ENCODE measurements at regions not wholly inside any gene's neighbourhood (a gene's known extent, or its start where the extent isn't known, plus 50 kb on each side); places are given as distances from the start of the nearest gene placed in this dataset.

GRCh38 chr1:199792874-199793273 is 234.6 kb upstream of the NR5A2 start:
- no peak for DNase-seq (ENCODE audit: extremely low read depth, insufficient read length)
- Histone ChIP-seq H3K36me3 (ENCODE audit: control insufficient read depth, insufficient read depth, low read length) (no peaks in the 10 kb centered on the region), H3K4me3 (replicated peaks; ENCODE audit: low read depth, low read length) (no peak overlapping the region), H3K27me3 (replicated peaks; ENCODE audit: control insufficient read depth, insufficient read depth, low read length) (no peaks in the 10 kb centered on the region)
- no peak for TF ChIP-seq CTCF (IDR thresholded peaks at IDR 0.05; ENCODE audit: insufficient read depth, low read length, poor library complexity, severe bottlenecking)

GRCh38 chr1:199794105-199794863 is 233.2 kb upstream of the NR5A2 start:
- no peak for DNase-seq (ENCODE audit: extremely low read depth, insufficient read length)
- TF ChIP-seq CTCF (IDR thresholded peaks at IDR 0.05; ENCODE audit: insufficient read depth, low read length, poor library complexity, severe bottlenecking), result no peak
- H3K36me3 ChIP-seq (ENCODE audit: control insufficient read depth, insufficient read depth, low read length), result no peaks in the 10 kb centered on the region
- H3K27me3 ChIP-seq (replicated peaks; ENCODE audit: control insufficient read depth, insufficient read depth, low read length), result no peaks in the 10 kb centered on the region
- H3K4me3 ChIP-seq (replicated peaks; ENCODE audit: low read depth, low read length), result no peak overlapping the region

GRCh38 chr1:199799116-199799515 is 228.4 kb upstream of the NR5A2 start:
- Histone ChIP-seq H3K36me3 (ENCODE audit: control insufficient read depth, insufficient read depth, low read length) (no peaks in the 10 kb centered on the region), H3K4me3 (replicated peaks; ENCODE audit: low read depth, low read length) (no peak overlapping the region), H3K27me3 (replicated peaks; ENCODE audit: control insufficient read depth, insufficient read depth, low read length) (no peaks in the 10 kb centered on the region)
- no peak for TF ChIP-seq CTCF (IDR thresholded peaks at IDR 0.05; ENCODE audit: insufficient read depth, low read length, poor library complexity, severe bottlenecking)
- DNase-seq (ENCODE audit: extremely low read depth, insufficient read length), result no peak

- Histone ChIP-seq H3K27me3 (replicated peaks; ENCODE audit: control insufficient read depth, insufficient read depth, low read length) (no peaks in the 10 kb centered on the region), H3K4me3 (replicated peaks; ENCODE audit: low read depth, low read length) (no peak overlapping the region), H3K36me3 (ENCODE audit: control insufficient read depth, insufficient read depth, low read length) (no peaks in the 10 kb centered on the region)
- no peak for TF ChIP-seq CTCF (IDR thresholded peaks at IDR 0.05; ENCODE audit: insufficient read depth, low read length, poor library complexity, severe bottlenecking)
- no peak for DNase-seq (ENCODE audit: extremely low read depth, insufficient read length)
Observed at GRCh38 chr1:199804526-199804925, 223.0 kb upstream of the NR5A2 start.

GRCh38 chr1:199808110-199808870 is 219.2 kb upstream of the NR5A2 start:
- Histone ChIP-seq H3K36me3 (ENCODE audit: control insufficient read depth, insufficient read depth, low read length) (no peaks in the 10 kb centered on the region), H3K27me3 (replicated peaks; ENCODE audit: control insufficient read depth, insufficient read depth, low read length) (no peaks in the 10 kb centered on the region), H3K4me3 (replicated peaks; ENCODE audit: low read depth, low read length) (no peak overlapping the region)
- no peak for DNase-seq (ENCODE audit: extremely low read depth, insufficient read length)
- TF ChIP-seq CTCF (IDR thresholded peaks at IDR 0.05; ENCODE audit: insufficient read depth, low read length, poor library complexity, severe bottlenecking), result no peak

All from GM06990 (cell line).